G401.6 (cell line): ENCODE measurements at regions not wholly inside any gene's neighbourhood (a gene's known extent, or its start where the extent isn't known, plus 50 kb on each side); places are given as distances from the start of the nearest gene placed in this dataset.

Experiments
- FAIRE-seq: peaks from 2 replicates; lab custom pipeline; 2012; peaks lifted over from hg19 to GRCh38; lab: Jason Lieb, UNC

DNA sequence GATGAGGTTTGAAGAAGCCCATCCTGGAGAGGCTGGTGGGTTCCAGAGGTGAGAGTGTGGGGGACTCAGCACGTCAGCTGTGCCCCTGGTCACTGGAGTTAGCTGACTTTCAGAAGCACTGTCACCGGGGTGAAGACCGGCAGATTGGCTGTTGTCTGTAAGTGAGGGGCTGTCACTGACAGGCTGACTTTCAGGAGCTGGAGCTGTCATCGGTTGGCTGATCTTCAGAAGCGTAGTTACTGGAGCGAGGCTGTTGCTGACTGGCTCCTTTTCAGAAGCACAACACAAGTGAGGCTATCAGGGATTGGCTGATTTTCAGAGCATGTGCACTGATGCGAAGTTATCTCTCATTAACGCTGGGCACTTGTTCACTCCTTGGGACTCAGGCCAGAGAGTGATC is 738.4 kb upstream of the ID2 start:
- no peak for FAIRE-seq

DNA sequence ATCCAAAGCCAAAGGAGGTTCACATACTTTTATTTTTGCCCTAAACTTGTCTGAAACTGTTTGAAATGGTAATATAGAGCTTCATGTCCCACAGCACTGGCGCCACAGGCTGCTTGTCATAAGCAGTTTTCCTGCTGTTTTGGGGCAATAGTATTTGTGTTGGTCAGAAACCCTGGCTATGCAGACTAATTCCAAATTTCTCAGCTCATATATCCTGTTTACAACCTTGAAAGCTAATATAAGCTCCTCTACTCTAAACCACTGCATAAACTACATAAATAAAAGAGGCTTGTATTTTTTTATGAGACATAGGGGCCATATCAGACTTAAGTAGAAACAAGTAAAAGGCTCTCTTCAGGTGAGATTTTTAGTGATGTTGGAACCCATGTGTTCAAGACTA is 736.8 kb upstream of the ID2 start:
- no peak for FAIRE-seq

- FAIRE-seq = no peak
These were observed 731.7 kb upstream of the ID2 start for GRCh38 chr2:7950035-7950612.

DNA sequence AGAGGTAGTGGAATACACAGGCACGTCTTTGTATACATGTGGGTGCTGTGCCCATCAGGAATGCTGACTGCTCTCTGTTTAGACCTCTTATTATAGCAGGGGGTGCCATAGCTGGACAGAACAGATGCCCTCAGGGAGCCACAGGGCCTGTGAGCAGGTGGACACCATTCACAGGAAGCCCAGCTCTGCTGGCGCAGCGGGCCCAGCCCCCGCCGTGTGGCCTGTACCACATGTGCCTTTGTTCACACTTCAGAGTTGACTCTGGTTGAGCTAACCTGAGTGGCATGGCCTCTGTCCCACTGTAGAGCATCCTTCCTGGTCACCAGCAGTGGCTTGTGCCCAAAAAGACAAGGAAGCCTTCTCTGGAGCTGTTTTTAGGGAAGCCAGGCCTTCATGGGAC is 730.9 kb upstream of the ID2 start:
- FAIRE-seq = no peak

DNA sequence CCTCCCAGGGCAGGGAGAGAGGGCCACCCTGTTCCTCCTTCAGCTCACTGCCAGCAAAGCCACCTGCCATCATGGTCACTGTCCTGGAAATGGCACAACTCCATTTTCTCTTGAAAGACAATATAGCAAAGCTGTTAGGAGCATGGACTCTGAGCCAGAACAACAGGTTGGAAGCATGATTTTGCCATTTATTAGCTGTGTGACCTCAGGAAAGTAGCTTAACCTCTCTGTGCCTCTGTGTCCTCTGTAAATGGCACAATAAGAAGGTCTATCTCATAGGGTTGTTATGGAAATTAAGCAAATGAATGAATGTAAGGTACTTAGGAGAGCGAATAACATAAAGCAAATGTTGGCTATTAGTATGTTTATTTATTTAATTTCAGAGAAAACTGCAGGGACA is 730.4 kb upstream of the ID2 start:
- FAIRE-seq = no peak

- no peak for FAIRE-seq
These were observed 729.7 kb upstream of the ID2 start for GRCh38 chr2:7952046-7952745.

GRCh38 chr2:7953195-7953594 is 728.7 kb upstream of the ID2 start:
- no peak for FAIRE-seq

GRCh38 chr2:7954234-7954633 is 727.6 kb upstream of the ID2 start:
- FAIRE-seq = no peak

DNA sequence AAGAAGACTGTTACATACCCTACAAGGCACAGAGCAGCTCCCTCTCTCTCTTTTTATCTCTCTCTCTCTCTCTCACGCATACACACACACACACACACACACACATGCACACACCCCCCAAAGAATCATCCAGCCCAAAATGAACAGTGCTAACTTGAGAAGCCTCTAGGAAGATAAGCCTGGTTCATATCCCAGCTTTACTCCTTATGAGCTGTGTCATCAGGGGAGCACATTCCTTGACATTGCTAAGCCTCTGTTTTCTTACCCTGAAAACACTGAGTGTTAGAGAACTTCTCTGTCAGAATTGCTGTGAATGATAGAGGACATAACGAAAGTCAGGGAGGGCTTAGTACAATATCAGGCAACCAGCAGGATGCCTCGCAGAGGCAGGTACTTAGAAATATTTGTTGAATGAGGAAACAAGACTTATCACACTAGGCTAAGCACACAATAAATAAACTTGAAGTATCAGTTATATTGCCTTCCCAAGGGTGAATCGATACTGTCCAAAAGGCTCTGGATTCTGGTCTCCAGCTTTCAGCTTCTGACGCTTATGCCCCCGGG is 725.6 kb upstream of the ID2 start:
- no peak for FAIRE-seq

DNA sequence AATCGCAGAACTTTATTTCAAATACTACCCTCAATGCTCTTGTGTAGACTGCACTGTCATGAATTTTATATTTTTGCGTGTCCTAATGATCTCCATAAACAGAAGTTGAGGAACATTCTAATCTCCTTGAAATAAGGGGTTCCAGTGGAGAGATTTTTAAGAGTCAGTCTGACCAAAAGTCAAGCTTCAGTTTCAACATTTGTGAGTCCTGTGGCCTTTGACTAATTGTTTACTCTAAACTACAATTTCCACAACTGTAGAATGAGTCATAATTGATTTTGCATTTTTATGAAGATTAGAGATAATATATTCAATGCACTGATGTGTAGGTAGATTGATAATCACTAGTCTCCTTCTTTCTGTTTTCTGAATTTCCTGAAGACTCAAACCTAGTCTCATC is 720.3 kb upstream of the ID2 start:
- FAIRE-seq = no peak

DNA sequence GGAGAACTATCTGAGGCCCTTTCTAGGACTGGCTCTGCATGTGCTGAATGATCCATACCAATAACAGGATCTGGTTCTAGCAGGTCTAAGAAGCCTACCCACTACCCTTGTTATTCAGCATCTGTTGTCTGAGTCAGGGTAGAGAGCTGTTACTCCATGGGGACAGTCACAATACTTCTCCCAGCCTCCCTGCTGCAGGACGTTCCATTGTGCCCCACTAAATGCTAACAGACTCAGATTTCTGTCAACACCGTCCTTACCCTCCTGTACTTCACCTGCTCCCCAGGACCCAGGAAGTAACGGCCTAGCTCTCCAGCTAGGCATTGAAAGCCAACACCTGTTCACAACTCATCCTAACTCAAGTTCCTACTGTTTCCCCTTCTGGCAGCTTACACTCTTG is 719.7 kb upstream of the ID2 start:
- no peak for FAIRE-seq

DNA sequence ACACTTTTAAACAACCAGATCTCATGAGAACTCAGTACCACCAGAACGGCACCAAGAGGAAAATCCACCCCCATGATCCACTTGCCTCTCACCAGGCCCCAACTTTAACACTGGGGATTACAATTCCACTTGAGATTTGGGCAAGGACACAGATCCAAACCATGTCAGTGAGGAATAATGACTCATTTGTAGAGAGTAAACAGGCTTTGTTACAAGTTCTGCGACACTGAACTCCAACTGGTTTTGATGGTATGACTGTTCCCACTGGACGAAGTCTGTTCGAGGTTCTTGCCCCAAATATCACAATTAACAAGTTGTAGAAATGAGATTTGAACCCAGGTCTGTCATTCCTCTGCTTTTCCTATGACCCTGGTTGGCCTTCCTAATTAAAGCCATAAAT is 718.1 kb upstream of the ID2 start:
- FAIRE-seq = no peak

GRCh38 chr2:7966032-7966431 is 715.8 kb upstream of the ID2 start:
- FAIRE-seq = no peak

DNA sequence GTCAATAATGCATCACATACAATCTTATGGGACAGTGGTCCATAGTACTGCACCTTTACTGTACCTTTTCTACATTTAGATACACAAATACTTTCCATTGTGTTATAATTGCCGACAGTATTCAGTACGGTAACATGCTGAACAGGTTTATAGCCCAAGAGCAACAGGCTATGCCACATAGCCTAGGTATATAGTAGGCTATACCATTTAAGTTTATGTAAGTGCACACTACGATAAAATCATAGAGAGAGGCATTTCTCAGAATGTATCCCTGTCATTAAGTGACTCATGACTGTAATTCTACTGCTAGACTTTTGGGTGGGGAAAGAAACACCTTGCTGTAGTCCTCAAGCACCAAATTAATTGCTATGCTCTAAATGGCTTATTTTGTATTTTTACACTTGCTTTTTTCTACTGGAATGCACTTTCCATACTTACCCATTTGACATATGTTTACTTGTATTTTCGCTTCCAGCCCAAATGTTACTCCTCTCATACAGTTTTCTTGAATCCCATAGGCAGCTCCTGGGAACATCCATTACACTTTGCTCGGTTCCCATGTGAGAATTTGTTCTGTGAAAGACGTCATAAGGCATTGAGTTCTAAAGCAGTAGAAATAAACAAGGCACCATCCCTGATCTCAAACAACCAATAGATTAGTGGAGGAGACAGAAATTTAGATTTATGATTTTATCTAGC is 714.0 kb upstream of the ID2 start:
- FAIRE-seq = no peak

DNA sequence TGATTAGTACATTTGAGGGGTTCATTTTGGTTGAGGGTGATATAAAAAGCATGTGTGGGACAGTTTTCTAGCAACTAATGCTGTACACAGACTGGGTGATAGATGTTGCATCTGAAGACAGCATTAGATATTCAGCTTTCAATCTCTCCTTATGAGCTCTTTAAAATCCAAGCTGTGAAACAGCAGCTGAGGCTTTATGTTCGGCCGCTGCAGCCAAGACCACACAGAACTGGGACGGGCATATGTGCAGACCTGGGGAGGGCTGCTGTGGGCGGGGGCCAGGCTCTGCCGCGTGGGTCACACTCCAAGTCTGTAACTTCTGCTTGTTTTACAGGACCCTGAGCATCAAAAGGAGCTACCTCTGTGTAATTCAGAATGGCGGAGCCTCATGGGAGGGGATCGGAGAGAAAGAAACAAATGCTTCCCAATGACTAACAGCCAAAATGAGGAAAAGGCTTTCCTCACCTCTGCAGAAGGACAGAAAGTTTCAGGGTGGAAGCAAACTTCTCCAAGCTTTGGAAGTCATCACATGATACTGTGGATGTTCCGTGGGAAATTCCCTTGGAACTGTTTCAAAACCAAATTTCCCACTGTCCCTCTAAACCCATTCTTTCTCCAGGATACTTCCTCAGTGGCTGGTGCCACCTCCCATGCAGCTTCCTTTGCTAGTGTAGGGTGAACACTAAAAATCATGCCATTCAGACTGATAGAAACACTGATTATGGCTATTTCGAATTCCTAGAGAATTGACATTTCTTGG is 711.9 kb upstream of the ID2 start:
- FAIRE-seq = no peak

- FAIRE-seq = no peak
These were observed 710.6 kb upstream of the ID2 start for GRCh38 chr2:7971248-7971647.

DNA sequence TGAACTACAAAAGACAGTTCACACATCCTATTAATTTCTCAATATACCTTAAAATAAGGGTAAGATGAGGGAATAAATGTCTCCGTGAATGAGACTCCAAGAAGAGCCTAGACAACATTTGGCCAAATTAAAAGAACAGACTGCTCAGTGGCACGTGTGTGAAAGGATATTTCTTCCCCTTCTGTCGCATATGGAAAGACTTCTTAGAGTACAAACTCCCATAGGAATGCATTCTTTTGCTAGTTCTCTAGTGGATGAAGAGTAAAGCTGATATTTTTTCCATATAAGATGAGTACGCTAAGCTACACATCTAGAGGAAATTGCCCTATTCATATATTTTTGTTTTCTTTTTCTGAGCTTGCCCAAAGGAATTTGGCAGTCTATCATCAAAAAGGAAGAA is 710.0 kb upstream of the ID2 start:
- FAIRE-seq = no peak

DNA sequence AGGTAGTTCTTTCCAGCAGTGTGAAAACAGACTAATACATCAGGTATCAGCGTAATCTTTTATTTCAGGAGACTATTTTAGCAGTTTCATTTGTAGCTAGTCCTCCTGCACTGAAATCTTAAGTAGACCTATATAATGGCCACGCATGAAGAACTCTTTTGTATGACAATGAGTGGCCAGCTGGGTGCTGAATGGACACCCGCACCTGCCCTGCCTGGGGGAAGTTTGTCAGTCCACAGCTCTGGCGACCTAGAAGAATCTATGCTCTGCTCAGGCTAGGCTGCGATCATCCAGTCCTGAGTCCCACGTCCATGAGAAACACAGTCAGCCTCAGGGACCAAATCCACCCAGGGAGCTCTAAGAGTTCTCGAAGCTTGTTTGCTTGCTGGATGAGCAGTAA is 709.2 kb upstream of the ID2 start:
- FAIRE-seq = no peak

DNA sequence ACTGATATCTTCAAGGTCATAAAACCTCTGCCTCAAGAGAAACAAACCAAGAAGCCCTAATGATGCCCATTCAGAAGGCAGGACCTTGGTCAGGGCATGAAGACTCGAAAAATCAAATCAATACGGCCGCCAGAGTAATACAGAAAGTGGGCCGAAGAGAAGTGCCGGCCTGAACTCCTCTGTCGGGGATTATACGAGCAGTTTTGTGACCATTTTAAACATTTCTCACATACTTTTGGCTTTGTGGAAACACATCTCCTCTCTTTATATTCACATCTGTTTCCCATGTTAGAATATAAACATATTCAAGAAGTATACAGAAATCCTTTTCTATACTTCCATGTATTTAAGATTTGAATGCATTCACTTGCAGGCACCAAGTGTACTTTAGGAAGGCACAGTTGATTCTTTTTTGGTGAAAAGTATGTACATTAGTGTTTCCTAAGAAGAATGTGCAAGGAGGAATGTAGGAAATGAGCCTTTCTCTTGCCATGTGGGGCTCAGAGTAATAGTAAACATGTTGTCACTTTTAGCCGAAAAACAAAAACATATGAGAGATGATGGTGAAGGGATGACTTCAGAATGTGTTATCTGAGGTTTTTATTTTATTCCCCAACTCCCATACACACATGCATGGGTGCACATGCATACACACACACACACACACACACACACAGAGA is 707.9 kb upstream of the ID2 start:
- no peak for FAIRE-seq

GRCh38 chr2:7974936-7975335 is 706.9 kb upstream of the ID2 start:
- FAIRE-seq = no peak

DNA sequence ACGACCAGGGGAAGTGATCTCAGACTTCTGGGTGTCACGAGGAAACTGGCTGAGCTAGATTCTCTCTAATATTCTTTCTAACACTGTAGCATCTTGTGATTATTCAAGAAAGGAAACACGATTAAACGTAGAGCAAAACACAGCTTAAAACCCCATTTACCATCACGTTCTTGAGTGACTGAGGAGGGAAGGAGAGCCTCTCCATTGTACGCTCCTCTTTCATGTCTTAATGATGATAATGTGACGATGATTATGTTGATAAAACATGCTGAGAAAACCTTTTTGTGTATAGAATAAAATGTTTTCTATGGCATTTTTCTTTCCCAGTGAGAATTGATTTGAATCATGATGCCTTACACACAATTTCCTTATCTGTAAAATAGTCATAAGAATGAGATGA is 705.6 kb upstream of the ID2 start:
- FAIRE-seq = no peak

GRCh38 chr2:7977981-7978380 is 703.9 kb upstream of the ID2 start:
- FAIRE-seq = no peak
